Body of pancreas (tissue), 4 donors: ENCODE measurements at regions not wholly inside any gene's neighbourhood (a gene's known extent, or its start where the extent isn't known, plus 50 kb on each side); places are given as distances from the start of the nearest gene placed in this dataset.

ENCODE experiments used
- CTCF ChIP-seq, 7 experiments: fragments of 450-650 bp in 4 of 7; fragments of 200-600 bp in 3 of 7; sonication (generic) in 3 of 7; IDR thresholded peaks; one replicate each; pipeline ENCODE4 v1.5.1; 2016 to 2019; ENCODE audit warnings: antibody characterized with exemption in 7 of 7
- POLR2A ChIP-seq, 3 donors: fragments of 450-650 bp; IDR thresholded peaks; one replicate each; pipeline ENCODE4 v1.6.1; 2016; ENCODE audit warnings: antibody characterized with exemption in 3 of 3, mild to moderate bottlenecking in 2 of 3

GRCh38 chr21:18663663-18664062, 260.1 kb upstream of the TMPRSS15 start:
- TF ChIP-seq CTCF (IDR thresholded peaks at IDR 0.05), result no peak
- no peak for TF ChIP-seq POLR2A (IDR thresholded peaks at IDR 0.05)
